Caco-2 (cell line): ENCODE measurements at regions not wholly inside any gene's neighbourhood (a gene's known extent, or its start where the extent isn't known, plus 50 kb on each side); places are given as distances from the start of the nearest gene placed in this dataset.

Experiments
- BruUV-seq: library from RNA; stranded (reverse); fragments of 400-500 nt; replicated peaks from 2 replicates; lab custom pipeline; 2021; lab: Mats Ljungman, UMichigan
- CTCF ChIA-PET: fragments of 300-600 bp; sonication (Branson Sonifier 250); formaldehyde crosslinking; loops from one replicate; lab custom pipeline; 2022; ENCODE audit warnings: antibody characterized with exemption; lab: Charles Lee
- POLR2A ChIA-PET: fragments of 300-600 bp; sonication (Branson Sonifier 250); formaldehyde crosslinking; loops from one replicate; lab custom pipeline; 2022; ENCODE audit warnings: antibody characterized with exemption; lab: Charles Lee
- DNase-seq, 2 experiments: peaks; one replicate each; pipeline versions ENCODE4 v3.0.0 to v3.0.0-alpha.2; 2020 to 2022
- H3K27me3 ChIP-seq: replicated peaks from 2 replicates; pipeline ENCODE4 v1.6.0; 2011; ENCODE audit warnings: low read length; ENCODE audit not compliant: control insufficient read depth, insufficient read depth
- H3K36me3 ChIP-seq: 2 replicates; pipeline ENCODE4 v1.5.1; 2011; ENCODE audit warnings: low read length; ENCODE audit not compliant: control insufficient read depth, insufficient read depth
- H3K4me1 ChIP-seq: fragments of 250-450 bp; sonication (Bioruptor Pico); 2 replicates; pipeline ENCODE4 v1.5.1; 2020; ENCODE audit warnings: mild to moderate bottlenecking
- H3K4me3 ChIP-seq: 2 replicates; pipeline ENCODE4 v1.5.1; 2011; ENCODE audit warnings: low read depth, mild to moderate bottlenecking, control low read depth, low read length
- H3K9me3 ChIP-seq: fragments of 250-450 bp; sonication (Bioruptor Pico); 2 replicates; pipeline ENCODE4 v1.5.1; 2020; ENCODE audit warnings: mild to moderate bottlenecking, moderate library complexity
- H3K27ac Mint-ChIP-seq: one replicate; pipeline ENCODE4 v1.8.0; 2022; ENCODE audit warnings: mixed read lengths; ENCODE audit not compliant: unreplicated experiment
- H3K27me3 Mint-ChIP-seq: one replicate; pipeline ENCODE4 v1.8.0; 2022; ENCODE audit warnings: mixed read lengths; ENCODE audit not compliant: insufficient read depth, unreplicated experiment
- H3K36me3 Mint-ChIP-seq: one replicate; pipeline ENCODE4 v1.8.0; 2022; ENCODE audit warnings: mild to moderate bottlenecking, mixed read lengths; ENCODE audit not compliant: insufficient read depth, unreplicated experiment
- H3K4me1 Mint-ChIP-seq: one replicate; pipeline ENCODE4 v1.8.0; 2022; ENCODE audit warnings: low read depth, mixed read lengths; ENCODE audit not compliant: unreplicated experiment
- H3K4me3 Mint-ChIP-seq: one replicate; pipeline ENCODE4 v1.8.0; 2022; ENCODE audit warnings: mild to moderate bottlenecking, moderate library complexity, mixed read lengths; ENCODE audit not compliant: unreplicated experiment
- H3K9me3 Mint-ChIP-seq: one replicate; pipeline ENCODE4 v1.8.0; 2022; ENCODE audit warnings: mixed read lengths; ENCODE audit not compliant: unreplicated experiment
- intact Hi-C: fragments of 100-400 bp; cut with micrococcal nuclease; formaldehyde crosslinking; loops from one replicate; pipeline ENCODE4 v1.10.0; 2022; ENCODE audit not compliant: unreplicated experiment
- TF ChIP-seq, protein P1 (sequence below), 2 experiments: fragments of 200-600 bp in 1 of 2; IDR thresholded peaks; 1 replicate in 1 of 2; 2 replicates in 1 of 2; pipeline versions ENCODE4 v1.5.1 to v1.8.0; 2011 to 2022; ENCODE audit warnings: antibody characterized with exemption in 1 of 2, control low read depth in 1 of 2, inconsistent platforms in 1 of 2, low read depth in 1 of 2, low read length in 1 of 2, mild to moderate bottlenecking in 1 of 2, moderate library complexity in 1 of 2; ENCODE audit not compliant: insufficient read depth in 1 of 2, severe bottlenecking in 1 of 2, unreplicated experiment in 1 of 2

DNA sequence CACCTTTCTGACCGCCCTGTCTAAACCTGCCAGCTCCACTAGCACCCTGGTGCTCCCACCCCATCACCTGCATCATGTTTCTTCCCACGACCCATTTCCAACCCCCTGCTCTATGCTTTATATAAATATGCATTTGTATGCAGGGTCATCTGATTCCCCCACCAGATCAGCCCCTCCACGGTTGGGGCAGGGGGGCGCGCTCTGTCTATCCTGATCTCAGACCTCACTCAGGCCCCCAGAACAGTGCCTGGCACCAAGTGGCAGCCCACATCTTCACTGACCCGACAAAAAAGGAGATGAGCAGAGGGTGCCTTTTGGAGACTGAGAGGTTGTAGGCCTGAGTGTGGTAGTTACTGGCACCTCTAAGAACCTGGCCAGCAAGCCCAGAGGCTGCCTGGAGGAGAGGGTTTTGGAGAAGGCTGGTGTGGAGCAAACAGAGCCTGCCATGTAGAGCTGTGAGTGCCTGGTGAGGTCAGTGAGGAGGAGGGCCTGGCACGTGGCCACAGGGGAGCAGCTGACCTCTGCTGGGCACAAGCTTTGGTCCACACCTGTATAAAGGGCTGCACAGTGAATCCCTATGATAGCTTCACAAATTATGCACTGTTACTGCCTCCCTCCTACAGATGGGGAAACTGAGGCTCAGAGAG is 86.3 kb upstream of the RTL6 start:
- no peak overlapping the region for H3K4me3 ChIP-seq
- TF ChIP-seq, protein P1, sequence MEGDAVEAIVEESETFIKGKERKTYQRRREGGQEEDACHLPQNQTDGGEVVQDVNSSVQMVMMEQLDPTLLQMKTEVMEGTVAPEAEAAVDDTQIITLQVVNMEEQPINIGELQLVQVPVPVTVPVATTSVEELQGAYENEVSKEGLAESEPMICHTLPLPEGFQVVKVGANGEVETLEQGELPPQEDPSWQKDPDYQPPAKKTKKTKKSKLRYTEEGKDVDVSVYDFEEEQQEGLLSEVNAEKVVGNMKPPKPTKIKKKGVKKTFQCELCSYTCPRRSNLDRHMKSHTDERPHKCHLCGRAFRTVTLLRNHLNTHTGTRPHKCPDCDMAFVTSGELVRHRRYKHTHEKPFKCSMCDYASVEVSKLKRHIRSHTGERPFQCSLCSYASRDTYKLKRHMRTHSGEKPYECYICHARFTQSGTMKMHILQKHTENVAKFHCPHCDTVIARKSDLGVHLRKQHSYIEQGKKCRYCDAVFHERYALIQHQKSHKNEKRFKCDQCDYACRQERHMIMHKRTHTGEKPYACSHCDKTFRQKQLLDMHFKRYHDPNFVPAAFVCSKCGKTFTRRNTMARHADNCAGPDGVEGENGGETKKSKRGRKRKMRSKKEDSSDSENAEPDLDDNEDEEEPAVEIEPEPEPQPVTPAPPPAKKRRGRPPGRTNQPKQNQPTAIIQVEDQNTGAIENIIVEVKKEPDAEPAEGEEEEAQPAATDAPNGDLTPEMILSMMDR (IDR thresholded peaks at IDR 0.05; ENCODE audit: insufficient read depth in 1 of 2, low read depth in 1 of 2, low read length in 1 of 2, severe bottlenecking in 1 of 2, unreplicated experiment in 1 of 2): no peak
- Mint-ChIP-seq H3K9me3 (peaks cover 5% of the 10 kb centered on the region), H3K4me1 (peaks cover 7% of the 10 kb centered on the region), H3K36me3 (no peaks in the 10 kb centered on the region), H3K27ac (no peak overlapping the region), H3K4me3 (no peak overlapping the region), H3K27me3 (peaks cover 35% of the 10 kb centered on the region)
- peaks cover 4% of the 10 kb centered on the region; the same call in 1 of the 2 replicates for H3K4me1 ChIP-seq
- H3K9me3 ChIP-seq: no peaks in the 10 kb centered on the region
- BruUV-seq: no TSS peak
- DNase-seq: peak in 1 of 2 experiments; percentile 12
- CTCF ChIA-PET: no interaction called here
- H3K27me3 ChIP-seq: no peaks in the 10 kb centered on the region; the same call in none of the 2 replicates
- intact Hi-C loops: no loop called here
- POLR2A ChIA-PET: no interaction called here
- H3K36me3 ChIP-seq: no peaks in the 10 kb centered on the region

GRCh38 chr22:44583854-44584253 is 85.8 kb upstream of the RTL6 start:
- no TSS peak for BruUV-seq
- Mint-ChIP-seq H3K9me3 (no peaks in the 10 kb centered on the region), H3K27ac (no peak overlapping the region), H3K4me3 (no peak overlapping the region), H3K4me1 (peaks cover 7% of the 10 kb centered on the region), H3K36me3 (no peaks in the 10 kb centered on the region), H3K27me3 (peaks cover 35% of the 10 kb centered on the region)
- Histone ChIP-seq H3K36me3 (no peaks in the 10 kb centered on the region), H3K4me1 (peaks cover 4% of the 10 kb centered on the region; the same call in 1 of the 2 replicates), H3K27me3 (no peaks in the 10 kb centered on the region; the same call in none of the 2 replicates), H3K4me3 (no peak overlapping the region), H3K9me3 (no peaks in the 10 kb centered on the region)
- peak in 1 of 2 experiments; percentile 17 for DNase-seq
- intact Hi-C loops: no loop called here
- TF ChIP-seq, protein P1 (IDR thresholded peaks at IDR 0.05; ENCODE audit: insufficient read depth in 1 of 2, low read depth in 1 of 2, low read length in 1 of 2, severe bottlenecking in 1 of 2, unreplicated experiment in 1 of 2): no peak
- ChIA-PET CTCF (no interaction called here), POLR2A (no interaction called here)

DNA sequence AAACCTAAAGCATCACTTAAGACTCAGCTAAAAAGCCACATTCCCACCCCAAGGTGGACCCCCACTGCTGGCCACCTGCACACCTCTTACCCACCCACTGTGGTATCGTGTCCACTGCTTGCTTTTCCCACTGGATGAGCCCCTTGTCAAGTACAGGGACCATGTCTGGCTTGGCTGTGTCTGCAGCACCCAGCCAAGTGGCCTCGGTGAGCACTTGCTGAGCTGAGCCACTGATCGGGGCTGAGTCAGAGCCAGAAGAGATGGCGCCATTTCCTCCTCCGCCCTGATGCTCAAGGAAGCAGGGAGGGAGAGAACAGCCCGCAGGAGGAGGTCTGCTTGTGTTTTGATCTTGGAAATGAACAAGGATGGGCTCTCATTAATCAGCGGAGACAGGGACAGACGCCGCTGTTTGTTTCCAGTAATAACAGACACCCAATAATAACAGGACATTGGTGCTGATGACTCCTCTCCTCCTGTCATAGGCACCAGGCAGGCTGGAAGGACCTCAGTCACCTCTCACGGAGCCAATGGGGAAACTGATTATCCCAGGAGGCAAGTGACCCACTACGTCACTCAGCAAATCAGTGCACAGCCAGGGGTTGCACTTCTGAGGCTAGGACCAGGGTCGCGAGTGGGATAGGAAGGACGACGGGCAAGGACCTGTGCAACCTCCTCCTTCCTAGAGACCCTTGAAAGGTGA is 85.2 kb upstream of the RTL6 start:
- POLR2A ChIA-PET: no interaction called here
- peaks cover 7% of the 10 kb centered on the region for H3K4me1 Mint-ChIP-seq
- TF ChIP-seq, protein P1 (IDR thresholded peaks at IDR 0.05; ENCODE audit: insufficient read depth in 1 of 2, low read depth in 1 of 2, low read length in 1 of 2, severe bottlenecking in 1 of 2, unreplicated experiment in 1 of 2): no peak
- Histone ChIP-seq H3K27me3 (no peaks in the 10 kb centered on the region; the same call in none of the 2 replicates), H3K4me1 (peaks cover 4% of the 10 kb centered on the region; the same call in 1 of the 2 replicates), H3K4me3 (no peak overlapping the region), H3K9me3 (no peaks in the 10 kb centered on the region), H3K36me3 (no peaks in the 10 kb centered on the region)
- no peaks in the 10 kb centered on the region for H3K9me3 Mint-ChIP-seq
- H3K4me3 Mint-ChIP-seq: no peak overlapping the region
- H3K27ac Mint-ChIP-seq: no peak overlapping the region
- intact Hi-C loops: no loop called here
- peaks cover 38% of the 10 kb centered on the region for H3K27me3 Mint-ChIP-seq
- DNase-seq: peak in 1 of 2 experiments; percentile 18
- H3K36me3 Mint-ChIP-seq: no peaks in the 10 kb centered on the region
- BruUV-seq: no TSS peak
- CTCF ChIA-PET: no interaction called here
